ENCODE measurements at regions not wholly inside any gene's neighbourhood (a gene's known extent, or its start where the extent isn't known, plus 50 kb on each side); places are given as distances from the start of the nearest gene placed in this dataset.

GRCh38 chr6:80930376-80930775, 822.1 kb downstream of the TENT5A start:
- CTCF ChIA-PET = no interaction called here
- no peaks in the 10 kb centered on the region for H3K27me3 ChIP-seq (replicated peaks in 1 of 2; ENCODE audit: control insufficient read depth in 2 of 2, insufficient read depth in 2 of 2, low read length in 1 of 2)
- in situ Hi-C loops (cut with MboI) = no loop called here
- H3K9ac ChIP-seq (ENCODE audit: control insufficient read depth, insufficient read depth, low read length) = no peak overlapping the region
- TF ChIP-seq NFYB (IDR thresholded peaks at IDR 0.05; ENCODE audit: insufficient read depth, low read depth, low read length) (no peak), RUNX3 (IDR thresholded peaks at IDR 0.05; ENCODE audit: low read length) (no peak), SREBF2 (IDR thresholded peaks at IDR 0.05; ENCODE audit: low read length) (no peak), CBX5 (IDR thresholded peaks at IDR 0.05; ENCODE audit: low read depth) (no peak), IRF3 (IDR thresholded peaks at IDR 0.05) (no peak), KDM1A (IDR thresholded peaks at IDR 0.05; ENCODE audit: borderline replicate concordance) (no peak), MXI1 (IDR thresholded peaks at IDR 0.05; ENCODE audit: low read depth, low read length) (no peak), SP1 (IDR thresholded peaks at IDR 0.05; ENCODE audit: low read depth, low read length) (no peak), POLR2AphosphoS5 (IDR thresholded peaks at IDR 0.05; ENCODE audit: low read length) (no peak), IKZF2 (IDR thresholded peaks at IDR 0.05) (no peak), KLF5 (IDR thresholded peaks at IDR 0.05; ENCODE audit: partially characterized antibody) (no peak), POU2F2 (IDR thresholded peaks at IDR 0.05; ENCODE audit: borderline replicate concordance, low read depth, low read length) (no peak), HDAC2 (IDR thresholded peaks at IDR 0.05) (no peak), GABPA (IDR thresholded peaks at IDR 0.05; ENCODE audit: low read depth) (no peak), NR2C1 (IDR thresholded peaks at IDR 0.05) (no peak), TBL1XR1 (IDR thresholded peaks at IDR 0.05; ENCODE audit: low read depth, low read length) (no peak), FOXM1 (IDR thresholded peaks at IDR 0.05; ENCODE audit: low read depth, low read length) (no peak)
- FAIRE-seq (no peak), DNase-seq (ENCODE audit: low read depth, low spot score) (no peak), ATAC-seq (no peak)
- no peaks in the 10 kb centered on the region for H3K4me1 ChIP-seq (ENCODE audit: control insufficient read depth, insufficient read depth, low read length)
- POLR2A ChIA-PET = no interaction called here
- H4K20me1 ChIP-seq (ENCODE audit: control insufficient read depth, insufficient read depth) = no peaks in the 10 kb centered on the region
- intact Hi-C loops (cut with micrococcal nuclease; ENCODE audit: unreplicated experiment) = no loop called here
- no peak overlapping the region for H2AFZ ChIP-seq (ENCODE audit: control insufficient read depth, low read depth, low read length)
- no peaks in the 10 kb centered on the region for H3K9me3 ChIP-seq (replicated peaks; ENCODE audit: control insufficient read depth, insufficient read depth, low read length)
- no peak overlapping the region for H3K4me2 ChIP-seq (ENCODE audit: control insufficient read depth, insufficient read depth)
- no TSS peak for BruUV-seq (replicated peaks)
- RAD21 ChIA-PET (ENCODE audit: unreplicated experiment) = no interaction called here
- H3K79me2 ChIP-seq (ENCODE audit: control insufficient read depth, insufficient read depth, low read length) = no peaks in the 10 kb centered on the region
- no peak overlapping the region for H3K4me3 ChIP-seq
- H3K27ac ChIP-seq (ENCODE audit: control insufficient read depth, insufficient read depth) = no peak overlapping the region
- SMC1A ChIA-PET (ENCODE audit: uncharacterized antibody, unreplicated experiment) = interaction anchor here (0.6 to 1.3 kb wide), 2 partner anchors 14 to 168 kb away, joined by 3 read pairs; no protein-coding TSS in a partner anchor
- no peaks in the 10 kb centered on the region for H3K36me3 ChIP-seq (ENCODE audit: control insufficient read depth in 2 of 2, insufficient read depth in 2 of 2, low read length in 1 of 2)
